Left kidney (tissue), 1 donor: ENCODE measurements at regions not wholly inside any gene's neighbourhood (a gene's known extent, or its start where the extent isn't known, plus 50 kb on each side); places are given as distances from the start of the nearest gene placed in this dataset.

Experiments
- DNase-seq: peaks from one replicate; pipeline ENCODE4 v3.0.0-alpha.2; 2013

- DNase-seq = no peak
Observed at GRCh38 chr18:45168866-45169600, 446.2 kb upstream of the SLC14A2 start.

GRCh38 chr18:45169610-45170009 is 445.7 kb upstream of the SLC14A2 start:
- DNase-seq = no peak

- DNase-seq = no peak
Observed at GRCh38 chr18:45171679-45172191, 443.5 kb upstream of the SLC14A2 start.

GRCh38 chr18:45173327-45173726 is 441.9 kb upstream of the SLC14A2 start:
- DNase-seq = no peak

- DNase-seq = no peak
Observed at GRCh38 chr18:45173799-45174519, 441.3 kb upstream of the SLC14A2 start.

- no peak for DNase-seq
Observed at GRCh38 chr18:45174629-45175136, 440.6 kb upstream of the SLC14A2 start.

- DNase-seq = no peak
Observed at GRCh38 chr18:45175511-45175910, 439.8 kb upstream of the SLC14A2 start.

GRCh38 chr18:45186832-45187231 is 428.4 kb upstream of the SLC14A2 start:
- DNase-seq = no peak

- DNase-seq = no peak
Observed at GRCh38 chr18:45191795-45192194, 423.5 kb upstream of the SLC14A2 start.

- DNase-seq = no peak
Observed at GRCh38 chr18:45197526-45197970, 417.7 kb upstream of the SLC14A2 start.

GRCh38 chr18:45198526-45198925 is 416.8 kb upstream of the SLC14A2 start:
- no peak for DNase-seq

- DNase-seq = no peak
Observed at GRCh38 chr18:45201029-45201428, 414.2 kb upstream of the SLC14A2 start.

- DNase-seq = no peak
Observed at GRCh38 chr18:45201489-45201888, 413.8 kb upstream of the SLC14A2 start.

GRCh38 chr18:45202061-45202460 is 413.2 kb upstream of the SLC14A2 start:
- no peak for DNase-seq

GRCh38 chr18:45203677-45204076 is 411.6 kb upstream of the SLC14A2 start:
- no peak for DNase-seq

- no peak for DNase-seq
Observed at GRCh38 chr18:45207328-45207727, 407.9 kb upstream of the SLC14A2 start.

- DNase-seq = no peak
Observed at GRCh38 chr18:45208164-45208563, 407.1 kb upstream of the SLC14A2 start.

- DNase-seq = peak; percentile 64
Observed at GRCh38 chr18:45212181-45213039, 402.9 kb upstream of the SLC14A2 start.

- no peak for DNase-seq
Observed at GRCh38 chr18:45213040-45213333, 402.3 kb upstream of the SLC14A2 start.

- DNase-seq = no peak
Observed at GRCh38 chr18:45218436-45218835, 396.8 kb upstream of the SLC14A2 start.

GRCh38 chr18:45221363-45221762 is 393.9 kb upstream of the SLC14A2 start:
- no peak for DNase-seq

GRCh38 chr18:45222180-45222579 is 393.1 kb upstream of the SLC14A2 start:
- no peak for DNase-seq
